Esophagus squamous epithelium (tissue), 4 donors: ENCODE measurements at regions not wholly inside any gene's neighbourhood (a gene's known extent, or its start where the extent isn't known, plus 50 kb on each side); places are given as distances from the start of the nearest gene placed in this dataset.

Experiments used
- CTCF ChIP-seq, 6 experiments: fragments of 450-650 bp in 4 of 6; fragments of 200-600 bp in 2 of 6; sonication (generic) in 2 of 6; IDR thresholded peaks; one replicate each; pipeline ENCODE4 v1.5.1; 2016 to 2019; ENCODE audit warnings: antibody characterized with exemption in 6 of 6, mild to moderate bottlenecking in 4 of 6, moderate library complexity in 4 of 6
- POLR2A ChIP-seq, 4 donors: fragments of 450-650 bp; IDR thresholded peaks; one replicate each; pipeline ENCODE4 v1.6.1; 2017; ENCODE audit warnings: antibody characterized with exemption in 4 of 4, mild to moderate bottlenecking in 4 of 4, moderate library complexity in 3 of 4

GRCh38 chr6:21780141-21780540 lies 186.6 kb downstream of the SOX4 start:
- TF ChIP-seq CTCF (IDR thresholded peaks at IDR 0.05) (no peak), POLR2A (IDR thresholded peaks at IDR 0.05) (no peak)
